Kasumi-1 (cell line): ENCODE measurements at regions not wholly inside any gene's neighbourhood (a gene's known extent, or its start where the extent isn't known, plus 50 kb on each side); places are given as distances from the start of the nearest gene placed in this dataset.

Experiments used
- DNase-seq, 2 experiments: peaks; one replicate each; lab custom pipeline; 2025; lab: John Stamatoyannopoulos, UW

DNA sequence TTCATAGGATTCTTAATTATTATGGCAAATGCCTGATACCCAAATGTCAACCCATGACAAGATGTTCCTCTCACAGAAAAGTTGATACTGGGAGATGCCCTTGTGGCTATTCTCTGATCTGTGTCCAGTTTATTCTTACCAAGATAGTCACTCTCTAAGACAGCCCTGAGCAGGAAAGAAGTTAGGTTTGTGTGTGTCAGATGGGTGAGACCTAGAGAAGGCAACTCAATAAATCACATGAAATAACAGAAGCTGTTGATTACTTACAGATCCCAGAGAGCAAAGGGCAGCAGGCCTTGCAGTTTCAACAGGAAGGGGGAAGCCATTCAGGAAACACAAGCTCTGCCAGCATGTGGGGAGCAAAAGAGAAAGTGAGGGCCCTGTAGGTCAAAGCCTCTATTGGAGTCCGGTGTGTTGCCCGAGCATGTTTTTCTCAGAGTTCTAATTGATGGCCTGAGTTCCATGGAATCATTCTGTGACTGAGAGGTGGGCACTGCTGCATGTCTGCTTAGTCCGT, 1193.7 kb upstream of the CDH18 start:
- DNase-seq, result no peak

DNA sequence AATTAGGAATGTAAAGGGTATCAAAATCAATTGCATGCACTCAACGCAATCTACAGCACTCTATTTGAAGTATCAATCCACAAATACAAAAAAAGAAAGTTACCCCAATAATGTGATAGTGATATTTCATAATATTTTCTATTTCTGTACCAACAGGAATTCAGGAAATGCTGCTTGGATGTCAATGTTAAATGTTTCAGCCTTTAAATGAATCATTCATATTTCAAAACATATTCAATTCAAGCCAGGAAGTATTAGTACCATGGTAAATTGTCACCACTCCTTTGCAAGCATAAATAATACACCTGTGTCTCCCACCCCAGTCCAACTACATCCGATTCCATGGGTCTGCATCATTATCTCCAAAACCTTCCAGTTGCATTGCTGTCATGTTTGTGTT, 1185.5 kb upstream of the CDH18 start:
- no peak for DNase-seq

- no peak for DNase-seq
Observed at GRCh38 chr5:21173036-21173435, 1185.0 kb upstream of the CDH18 start.

- DNase-seq, result no peak
Observed at GRCh38 chr5:21171038-21171437, 1183.0 kb upstream of the CDH18 start.

- no peak for DNase-seq
Observed at GRCh38 chr5:21168557-21168956, 1180.6 kb upstream of the CDH18 start.

GRCh38 chr5:21165344-21165743, 1177.3 kb upstream of the CDH18 start:
- no peak for DNase-seq

DNA sequence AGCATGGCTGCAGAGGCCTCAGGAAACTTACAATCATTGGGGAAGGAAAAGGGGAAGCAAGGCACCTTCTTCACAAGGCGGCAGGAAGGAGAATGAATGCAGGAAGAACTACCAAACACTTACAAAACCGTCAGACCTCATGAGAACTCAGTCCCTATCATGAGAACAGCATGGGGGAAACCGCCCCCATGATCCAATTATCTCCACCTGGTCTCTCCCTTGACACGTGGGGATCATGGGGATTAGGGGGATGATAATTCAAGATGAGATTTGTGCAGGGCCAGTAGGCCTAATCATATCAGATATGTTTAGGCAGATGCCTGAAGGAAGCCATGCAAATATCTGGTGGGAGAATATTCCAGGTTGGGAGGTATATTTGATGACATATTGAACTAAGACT, 1176.4 kb upstream of the CDH18 start:
- DNase-seq, result no peak

DNA sequence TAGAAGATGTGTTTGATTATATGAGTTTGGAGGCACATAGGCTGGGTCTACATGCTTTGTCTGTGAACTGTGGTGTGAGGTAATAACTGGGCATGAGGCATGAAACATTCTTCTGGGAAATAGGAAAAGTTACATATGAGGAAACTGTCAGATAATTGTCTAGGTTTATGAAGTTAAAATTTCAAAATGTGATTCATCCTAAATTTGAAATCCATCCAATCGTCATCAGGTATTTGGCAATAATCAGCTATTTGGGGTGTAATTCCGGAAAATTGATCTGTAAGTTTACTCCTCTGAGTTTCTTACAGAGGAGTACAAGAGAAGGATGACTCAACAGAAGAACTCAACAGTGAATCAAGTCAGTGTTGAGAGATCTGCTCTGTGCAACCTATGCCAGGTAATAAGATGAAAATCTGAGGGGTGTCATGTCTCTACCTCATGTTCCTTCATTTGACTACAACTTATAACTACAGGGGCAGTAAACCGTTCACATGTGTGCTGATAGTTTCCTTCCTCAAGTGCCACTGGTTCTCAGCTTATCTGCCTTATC, 1171.6 kb upstream of the CDH18 start:
- no peak for DNase-seq

DNA sequence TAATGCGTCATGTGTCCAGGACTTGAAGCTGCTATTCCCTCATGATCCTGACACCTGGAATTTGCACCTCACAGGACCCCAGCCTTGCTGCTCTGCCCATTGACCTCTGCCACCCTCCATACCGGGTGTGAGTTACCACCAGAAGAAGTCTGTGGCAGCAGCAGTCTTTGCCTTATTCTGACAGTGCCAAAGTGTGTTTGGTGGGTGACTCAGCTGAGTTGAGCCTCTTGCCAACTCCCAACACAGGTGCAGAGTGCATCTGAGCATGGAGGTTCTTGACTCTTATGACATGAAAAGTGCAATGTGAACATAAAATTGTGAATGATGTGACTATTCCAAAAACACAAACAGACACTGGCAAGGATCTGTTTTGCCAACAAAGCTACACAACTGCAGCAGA, 1166.5 kb upstream of the CDH18 start:
- no peak for DNase-seq

DNA sequence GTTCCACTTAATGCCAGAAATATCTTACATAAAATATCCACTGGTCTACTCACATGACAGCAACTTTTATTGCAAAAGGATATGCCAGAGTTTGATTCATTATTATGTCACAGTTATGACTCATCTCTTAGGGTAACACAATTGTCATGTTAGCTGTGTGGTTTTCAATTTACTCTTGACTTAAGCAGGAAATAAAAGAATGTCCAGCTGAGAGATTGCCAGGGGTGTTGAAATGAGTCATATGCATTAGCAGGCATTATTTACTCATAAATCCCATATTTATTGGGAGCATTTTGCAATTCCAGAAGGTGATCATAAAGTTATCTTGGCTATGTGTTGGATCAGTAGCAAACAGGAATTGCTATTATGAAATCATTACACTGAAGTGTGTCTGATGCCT, 1164.6 kb upstream of the CDH18 start:
- DNase-seq, result peak; percentile 50 to 54

GRCh38 chr5:21145376-21145775, 1157.4 kb upstream of the CDH18 start:
- no peak for DNase-seq

DNA sequence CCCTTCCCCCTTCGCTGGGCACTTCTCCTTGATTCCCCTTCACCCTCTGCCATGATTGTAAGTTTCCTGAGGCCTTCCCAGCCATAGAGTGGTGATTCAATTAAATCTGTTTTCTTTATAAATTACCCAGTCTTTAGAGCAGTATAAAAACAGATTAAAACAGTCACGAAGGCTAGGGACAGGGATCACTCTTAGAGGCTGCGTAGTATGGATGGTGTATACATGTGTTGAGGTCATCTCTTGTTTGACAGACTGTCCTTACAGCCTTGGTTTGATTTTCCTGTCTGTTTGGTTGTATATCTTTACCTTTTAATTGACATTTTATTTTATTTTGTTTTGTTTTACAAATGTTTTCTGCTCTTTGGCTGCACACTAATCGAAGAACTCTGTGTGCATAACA, 1155.7 kb upstream of the CDH18 start:
- no peak for DNase-seq

- no peak for DNase-seq
Observed at GRCh38 chr5:21142791-21143190, 1154.8 kb upstream of the CDH18 start.

DNA sequence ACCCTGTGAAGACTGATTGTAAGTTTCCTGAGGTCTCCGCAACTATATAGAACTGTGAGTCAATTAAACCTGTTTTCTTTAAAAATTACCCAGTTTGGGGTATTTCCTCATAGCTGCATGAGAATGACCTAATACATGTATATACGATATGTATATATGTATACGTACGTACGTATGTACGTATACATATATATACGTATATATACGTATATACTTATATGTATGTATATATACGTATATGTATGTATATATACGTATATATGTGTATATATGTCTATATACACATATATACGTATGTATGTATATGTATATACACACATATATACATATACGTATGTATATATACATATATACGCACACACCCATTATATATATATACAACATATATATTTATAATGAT, 1153.0 kb upstream of the CDH18 start:
- no peak for DNase-seq

DNA sequence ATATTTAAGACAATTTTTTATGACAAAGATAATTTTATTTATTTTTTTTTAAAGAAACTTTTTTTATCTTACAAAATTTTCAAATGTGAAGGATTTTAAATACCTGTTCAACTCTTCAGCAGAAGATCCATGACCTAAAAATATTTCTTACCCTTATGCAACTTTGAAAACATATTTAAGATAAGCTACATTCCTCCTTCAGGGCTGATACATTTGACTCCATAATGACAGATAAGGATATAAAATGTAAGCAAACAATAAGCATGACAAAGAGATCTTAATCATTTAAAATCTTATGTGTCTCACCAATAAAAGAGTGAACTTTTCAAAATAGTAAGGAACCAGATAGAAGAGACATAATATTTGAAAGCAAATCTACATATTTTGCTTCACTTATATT, 1138.2 kb upstream of the CDH18 start:
- no peak for DNase-seq

- DNase-seq, result no peak
Observed at GRCh38 chr5:21125238-21125983, 1137.4 kb upstream of the CDH18 start.

GRCh38 chr5:21121213-21121612, 1133.2 kb upstream of the CDH18 start:
- DNase-seq, result no peak

DNA sequence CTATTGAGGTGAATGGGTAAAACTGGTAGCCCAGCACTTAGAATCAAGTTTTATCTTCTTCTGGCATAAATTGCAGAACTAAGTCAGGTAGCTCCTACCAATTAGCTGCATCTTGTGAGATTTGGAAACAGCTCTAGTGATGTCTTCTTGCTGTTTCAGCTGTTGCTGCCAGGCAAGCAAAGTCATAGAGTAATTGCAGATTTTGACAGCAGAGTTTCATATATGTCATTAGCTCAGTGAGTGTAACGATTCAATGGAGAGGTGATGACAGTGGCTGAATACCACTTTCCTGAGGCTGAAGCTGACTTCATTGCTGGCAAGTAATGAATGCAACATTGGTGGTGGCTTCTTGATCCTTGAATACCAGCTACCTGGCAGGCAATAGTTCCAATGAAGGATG, 1109.7 kb upstream of the CDH18 start:
- DNase-seq, result no peak

- no peak for DNase-seq
Observed at GRCh38 chr5:21094619-21095018, 1106.6 kb upstream of the CDH18 start.

DNA sequence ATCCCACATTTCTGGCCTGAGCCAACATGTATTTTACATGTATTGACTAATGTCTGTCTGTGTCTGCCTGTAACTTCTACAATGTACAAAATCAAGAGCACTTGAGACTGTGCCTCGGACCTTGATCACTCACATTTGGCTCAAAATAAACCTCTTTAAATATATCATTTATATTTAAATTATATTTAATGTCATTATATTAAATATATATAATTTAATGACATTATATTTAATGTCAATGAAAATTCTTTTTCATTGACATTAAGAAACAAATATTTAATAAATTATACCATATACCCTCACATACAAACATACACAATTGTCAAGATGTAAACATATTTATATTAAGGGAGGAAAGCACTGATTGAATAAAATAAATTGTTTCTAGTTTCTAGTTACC, 1099.8 kb upstream of the CDH18 start:
- DNase-seq, result no peak

DNA sequence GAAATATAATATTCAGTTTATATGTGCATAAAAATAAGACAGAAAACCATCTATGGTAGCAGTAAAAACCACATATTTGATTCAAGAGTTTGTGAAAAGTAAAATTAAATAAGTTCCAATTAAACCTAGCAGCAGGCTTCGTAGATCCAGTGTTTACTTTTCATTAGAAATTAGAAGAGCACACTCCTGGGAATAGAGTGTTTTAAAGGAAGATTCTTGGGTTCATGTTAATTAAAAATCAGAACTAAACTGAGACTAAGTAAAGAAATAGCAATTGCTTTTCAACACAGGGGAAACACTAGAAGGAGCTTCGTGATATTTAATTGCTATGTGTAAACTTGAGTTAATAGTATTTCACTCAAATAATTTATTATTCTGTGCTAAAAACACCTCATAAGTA, 1097.8 kb upstream of the CDH18 start:
- no peak for DNase-seq

DNA sequence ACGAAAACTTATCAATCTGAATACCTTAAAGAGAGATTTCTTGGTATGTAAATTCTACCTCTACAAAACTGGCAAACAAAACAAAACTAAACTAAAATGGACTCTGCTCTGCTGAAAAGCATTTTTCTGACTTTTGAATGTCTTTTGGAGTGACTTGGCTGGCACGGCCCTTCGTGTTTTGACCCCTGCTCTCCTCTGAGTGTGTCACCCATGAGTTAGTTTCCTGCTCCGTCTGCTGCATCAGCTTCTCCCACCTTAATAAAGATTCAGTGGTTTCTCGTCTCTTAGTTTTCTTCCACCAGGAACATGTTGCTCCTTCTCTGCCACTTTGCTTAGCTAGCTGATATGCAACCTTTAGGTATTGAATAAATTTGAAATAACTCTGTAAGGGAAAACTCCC, 1084.0 kb upstream of the CDH18 start:
- DNase-seq, result no peak

- DNase-seq, result no peak
Observed at GRCh38 chr5:21071421-21071820, 1083.4 kb upstream of the CDH18 start.

DNA sequence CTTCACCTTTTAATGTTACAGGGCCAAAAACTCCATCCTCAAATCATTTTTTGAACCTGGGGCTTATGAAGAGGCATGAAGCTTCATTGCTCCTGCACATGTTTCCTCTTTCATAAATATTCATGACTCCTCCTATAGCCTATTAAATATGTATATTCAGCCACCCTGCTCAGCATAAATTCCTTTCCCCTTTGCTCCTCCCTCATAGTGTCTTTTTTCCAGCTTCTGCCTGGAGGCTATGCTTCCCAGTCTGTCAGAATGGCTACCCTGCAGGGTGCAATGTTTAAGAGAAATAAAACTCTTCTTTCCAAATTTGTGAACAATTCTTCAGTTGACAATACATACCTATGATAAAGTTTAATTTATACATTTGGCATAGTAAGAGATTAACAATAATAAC, 1082.9 kb upstream of the CDH18 start:
- DNase-seq, result no peak
